HepG2 (cell line): ENCODE measurements at regions not wholly inside any gene's neighbourhood (a gene's known extent, or its start where the extent isn't known, plus 50 kb on each side); places are given as distances from the start of the nearest gene placed in this dataset.

ENCODE experiments used
- ARNT ChIP-seq: fragments of 450-650 bp; IDR thresholded peaks from 2 replicates; pipeline ENCODE4 v1.6.1; 2017
- NFE2L2 ChIP-seq: fragments of 150-350 bp; IDR thresholded peaks from 2 replicates; pipeline ENCODE4 v1.6.1; 2014; ENCODE audit warnings: low read length
- POLR2A ChIP-seq, 2 experiments: IDR thresholded peaks; 2 replicates each; pipeline ENCODE4 v1.6.1; 2011; ENCODE audit warnings: low read depth in 2 of 2, low read length in 2 of 2, mild to moderate bottlenecking in 1 of 2, moderate library complexity in 1 of 2; ENCODE audit not compliant: insufficient read depth in 1 of 2
- SETDB1 ChIP-seq: sonication (generic); formaldehyde crosslinking; IDR thresholded peaks from 2 replicates; pipeline ENCODE4 v1.5.1; 2020; ENCODE audit warnings: missing genetic modification reagents, mild to moderate bottlenecking, borderline replicate concordance
- TF ChIP-seq, protein P1 (sequence below), 2 experiments: IDR thresholded peaks; 2 replicates each; pipeline ENCODE4 v1.6.1; 2011 to 2012; ENCODE audit warnings: low read length in 2 of 2, borderline replicate concordance in 1 of 2, low read depth in 1 of 2, mild to moderate bottlenecking in 1 of 2, moderate library complexity in 1 of 2

DNA sequence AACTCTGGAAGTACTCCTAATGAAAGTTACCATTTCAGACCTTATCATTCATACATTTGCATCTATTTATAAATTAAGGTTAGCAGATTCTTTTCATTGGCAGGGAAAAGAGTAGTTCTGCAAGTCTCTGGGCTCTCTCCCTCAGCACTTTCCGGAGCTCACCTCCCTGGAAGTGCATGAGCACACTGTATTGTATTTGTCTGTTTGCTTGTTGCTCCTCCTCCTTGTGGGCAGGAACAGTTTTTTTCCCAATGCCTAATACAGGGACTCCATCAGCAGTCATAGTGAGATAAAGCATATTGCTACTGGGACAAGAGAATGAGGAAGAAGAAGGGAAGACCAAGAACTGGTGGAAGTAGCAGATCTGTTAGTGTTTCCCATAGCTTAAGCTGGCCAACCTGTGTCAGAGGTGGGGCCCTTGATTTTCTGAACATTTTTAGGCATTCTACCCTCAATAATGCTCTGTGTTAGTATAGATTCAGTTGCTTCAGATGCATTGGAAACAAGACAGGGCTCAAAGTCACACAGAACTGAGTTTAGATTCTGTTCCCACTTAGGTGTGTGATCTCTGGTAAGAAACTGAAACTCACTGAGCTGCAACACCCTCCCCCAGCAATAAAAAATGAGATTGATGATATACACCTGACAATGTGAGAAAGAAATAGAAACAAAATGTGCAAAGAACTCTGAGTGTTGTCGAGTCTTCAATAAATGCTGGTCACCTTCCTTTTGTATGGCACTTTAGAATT, 407.8 kb downstream of the TUSC7 start:
- TF ChIP-seq NFE2L2 = no peak
- TF ChIP-seq ARNT = no peak
- TF ChIP-seq SETDB1 = no peak
- TF ChIP-seq POLR2A (IDR thresholded peaks at IDR 0.05; ENCODE audit: insufficient read depth in 1 of 2, low read depth in 2 of 2, low read length in 2 of 2) = no peak
- TF ChIP-seq, protein P1, sequence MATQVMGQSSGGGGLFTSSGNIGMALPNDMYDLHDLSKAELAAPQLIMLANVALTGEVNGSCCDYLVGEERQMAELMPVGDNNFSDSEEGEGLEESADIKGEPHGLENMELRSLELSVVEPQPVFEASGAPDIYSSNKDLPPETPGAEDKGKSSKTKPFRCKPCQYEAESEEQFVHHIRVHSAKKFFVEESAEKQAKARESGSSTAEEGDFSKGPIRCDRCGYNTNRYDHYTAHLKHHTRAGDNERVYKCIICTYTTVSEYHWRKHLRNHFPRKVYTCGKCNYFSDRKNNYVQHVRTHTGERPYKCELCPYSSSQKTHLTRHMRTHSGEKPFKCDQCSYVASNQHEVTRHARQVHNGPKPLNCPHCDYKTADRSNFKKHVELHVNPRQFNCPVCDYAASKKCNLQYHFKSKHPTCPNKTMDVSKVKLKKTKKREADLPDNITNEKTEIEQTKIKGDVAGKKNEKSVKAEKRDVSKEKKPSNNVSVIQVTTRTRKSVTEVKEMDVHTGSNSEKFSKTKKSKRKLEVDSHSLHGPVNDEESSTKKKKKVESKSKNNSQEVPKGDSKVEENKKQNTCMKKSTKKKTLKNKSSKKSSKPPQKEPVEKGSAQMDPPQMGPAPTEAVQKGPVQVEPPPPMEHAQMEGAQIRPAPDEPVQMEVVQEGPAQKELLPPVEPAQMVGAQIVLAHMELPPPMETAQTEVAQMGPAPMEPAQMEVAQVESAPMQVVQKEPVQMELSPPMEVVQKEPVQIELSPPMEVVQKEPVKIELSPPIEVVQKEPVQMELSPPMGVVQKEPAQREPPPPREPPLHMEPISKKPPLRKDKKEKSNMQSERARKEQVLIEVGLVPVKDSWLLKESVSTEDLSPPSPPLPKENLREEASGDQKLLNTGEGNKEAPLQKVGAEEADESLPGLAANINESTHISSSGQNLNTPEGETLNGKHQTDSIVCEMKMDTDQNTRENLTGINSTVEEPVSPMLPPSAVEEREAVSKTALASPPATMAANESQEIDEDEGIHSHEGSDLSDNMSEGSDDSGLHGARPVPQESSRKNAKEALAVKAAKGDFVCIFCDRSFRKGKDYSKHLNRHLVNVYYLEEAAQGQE (IDR thresholded peaks at IDR 0.05; ENCODE audit: borderline replicate concordance in 1 of 2, low read depth in 1 of 2, low read length in 2 of 2) = no peak
